Fibroblast of the conjunctiva (primary cell): ENCODE measurements at regions not wholly inside any gene's neighbourhood (a gene's known extent, or its start where the extent isn't known, plus 50 kb on each side); places are given as distances from the start of the nearest gene placed in this dataset.
"Not testable (repeated sequence)": the region's sequence is repeated elsewhere in the genome, so short reads cannot be mapped to it uniquely, and the experiment has no call there.

Experiments used
- DNase-seq: peaks from one replicate; pipeline ENCODE4 v3.0.0-alpha.2; 2010; ENCODE audit warnings: low read depth

- DNase-seq: peak; percentile 34
Measured at GRCh38 chr12:58009405-58010195, 68.2 kb downstream of the ATP23 start.

GRCh38 chr12:58011676-58012075 lies 70.3 kb downstream of the ATP23 start:
- DNase-seq: no peak

- DNase-seq: not testable (repeated sequence)
Measured at GRCh38 chr12:58022379-58023020, 81.1 kb downstream of the ATP23 start.

- DNase-seq: no peak
Measured at GRCh38 chr12:58025431-58025830, 84.1 kb downstream of the ATP23 start.

GRCh38 chr12:58026426-58026825 lies 85.1 kb downstream of the ATP23 start:
- no peak for DNase-seq

- DNase-seq: no peak
Measured at GRCh38 chr12:58026897-58027891, 85.8 kb downstream of the ATP23 start.

GRCh38 chr12:58028294-58028693 lies 86.9 kb downstream of the ATP23 start:
- DNase-seq: no peak

- no peak for DNase-seq
Measured at GRCh38 chr12:58029260-58029659, 87.9 kb downstream of the ATP23 start.

- DNase-seq: peak; percentile 21
Measured at GRCh38 chr12:58030566-58031279, 89.4 kb downstream of the ATP23 start.

- DNase-seq: no peak
Measured at GRCh38 chr12:58032156-58032555, 90.8 kb downstream of the ATP23 start.

- no peak for DNase-seq
Measured at GRCh38 chr12:58033831-58034230, 92.5 kb downstream of the ATP23 start.

GRCh38 chr12:58034311-58034710 lies 92.9 kb downstream of the ATP23 start:
- DNase-seq: no peak

GRCh38 chr12:58034712-58035111 lies 93.3 kb downstream of the ATP23 start:
- no peak for DNase-seq

GRCh38 chr12:58041441-58041840 lies 100.1 kb downstream of the ATP23 start:
- DNase-seq: no peak

- no peak for DNase-seq
Measured at GRCh38 chr12:58044966-58045365, 103.6 kb downstream of the ATP23 start.

- DNase-seq: no peak
Measured at GRCh38 chr12:58046271-58046670, 104.9 kb downstream of the ATP23 start.

GRCh38 chr12:58051378-58051777 lies 110.0 kb downstream of the ATP23 start:
- no peak for DNase-seq

- DNase-seq: no peak
Measured at GRCh38 chr12:58064666-58065065, 123.3 kb downstream of the ATP23 start.

- no peak for DNase-seq
Measured at GRCh38 chr12:58066296-58066695, 124.9 kb downstream of the ATP23 start.

GRCh38 chr12:58067610-58068387 lies 126.4 kb downstream of the ATP23 start:
- peak; percentile 50 for DNase-seq

- no peak for DNase-seq
Measured at GRCh38 chr12:58068706-58069105, 127.3 kb downstream of the ATP23 start.
